HepG2 (cell line): ENCODE measurements at regions not wholly inside any gene's neighbourhood (a gene's known extent, or its start where the extent isn't known, plus 50 kb on each side); places are given as distances from the start of the nearest gene placed in this dataset.

ENCODE experiments used
- CENPT ChIP-seq: sonication (generic); formaldehyde crosslinking; IDR thresholded peaks from 2 replicates; pipeline ENCODE4 v1.8.0; 2022; ENCODE audit warnings: low read depth, mild to moderate bottlenecking, moderate library complexity, missing genetic modification reagents
- CHD2 ChIP-seq: IDR thresholded peaks from 2 replicates; pipeline ENCODE4 v1.6.1; 2011; ENCODE audit warnings: low read depth, low read length, improper control_type of control experiment
- CTCF ChIP-seq: sonication (generic); formaldehyde crosslinking; IDR thresholded peaks from 2 replicates; pipeline ENCODE4 v1.5.0; 2020; ENCODE audit warnings: mild to moderate bottlenecking, missing genetic modification reagents, moderate library complexity
- FOXK1 ChIP-seq: sonication (generic); formaldehyde crosslinking; IDR thresholded peaks from 2 replicates; pipeline ENCODE4 v1.4.0; 2020; ENCODE audit warnings: low read depth, missing genetic modification reagents, borderline replicate concordance
- FOXM1 ChIP-seq: sonication (generic); formaldehyde crosslinking; IDR thresholded peaks from 2 replicates; pipeline ENCODE4 v1.5.0; 2020; ENCODE audit warnings: missing genetic modification reagents
- GATAD2A ChIP-seq: IDR thresholded peaks from 2 replicates; pipeline ENCODE4 v1.6.1; 2016
- HHEX ChIP-seq: IDR thresholded peaks from 2 replicates; pipeline ENCODE4 v1.6.1; 2016; ENCODE audit warnings: control low read depth
- PCBP2 ChIP-seq: fragments of 200-400 bp; formaldehyde crosslinking; optimal IDR thresholded peaks from 2 replicates; pipeline ENCODE3; 2018; ENCODE audit warnings: low read length, low read depth; ENCODE audit not compliant: poor library complexity, severe bottlenecking
- SP5 ChIP-seq: IDR thresholded peaks from 2 replicates; pipeline ENCODE4 v1.6.1; 2016; ENCODE audit warnings: low read depth, borderline replicate concordance
- ZNF773 ChIP-seq: sonication (generic); formaldehyde crosslinking; IDR thresholded peaks from 2 replicates; pipeline ENCODE4 v1.4.0; 2020; ENCODE audit warnings: missing genetic modification reagents, borderline replicate concordance

DNA sequence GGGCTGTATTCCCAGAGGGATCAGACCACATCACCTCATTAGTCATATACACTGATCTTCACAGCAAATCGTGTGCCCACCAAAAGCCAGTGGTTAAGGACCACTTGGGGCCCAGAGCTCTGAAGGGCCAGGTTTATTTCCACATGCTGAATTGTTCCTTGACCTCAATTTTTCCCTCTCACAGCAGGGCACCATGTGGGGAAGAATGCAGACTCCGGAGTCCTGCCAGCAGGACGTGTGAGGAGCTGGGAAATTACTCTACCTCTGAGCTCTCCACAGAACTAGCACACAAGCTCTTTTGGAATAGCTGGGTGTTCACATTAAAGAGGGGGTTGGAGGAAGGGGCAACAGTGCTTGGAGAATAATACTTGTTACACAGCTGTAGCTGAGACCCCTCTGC lies 57.6 kb upstream of the SEL1L start:
- TF ChIP-seq CENPT (CRISPR knock-in tag) (no peak), FOXM1 (CRISPR knock-in tag) (no peak), HHEX (CRISPR knock-in tag) (no peak), SP5 (CRISPR knock-in tag) (no peak), ZNF773 (CRISPR knock-in tag) (no peak), PCBP2 (no peak), GATAD2A (CRISPR knock-in tag) (no peak), CTCF (no peak), FOXK1 (no peak), CHD2 (no peak)
